BLaER1 (cell line): ENCODE measurements at regions not wholly inside any gene's neighbourhood (a gene's known extent, or its start where the extent isn't known, plus 50 kb on each side); places are given as distances from the start of the nearest gene placed in this dataset.

ENCODE experiments used
- H3K27ac ChIP-seq: shearing (Covaris generic); formaldehyde crosslinking; 2 replicates; pipeline ENCODE4 v1.8.1; 2022
- H3K27me3 ChIP-seq: shearing (Covaris generic); formaldehyde crosslinking; 2 replicates; pipeline ENCODE4 v1.8.1; 2022
- H3K36me3 ChIP-seq: shearing (Covaris generic); formaldehyde crosslinking; 2 replicates; pipeline ENCODE4 v1.8.1; 2022
- H3K4me1 ChIP-seq: shearing (Covaris generic); formaldehyde crosslinking; 2 replicates; pipeline ENCODE4 v1.8.1; 2022
- H3K4me2 ChIP-seq: shearing (Covaris generic); formaldehyde crosslinking; 2 replicates; pipeline ENCODE4 v1.8.1; 2022
- H3K4me3 ChIP-seq: shearing (Covaris generic); formaldehyde crosslinking; 2 replicates; pipeline ENCODE4 v1.8.1; 2022
- H3K9ac ChIP-seq: shearing (Covaris generic); formaldehyde crosslinking; 2 replicates; pipeline ENCODE4 v1.8.1; 2022
- H3K9me3 ChIP-seq: shearing (Covaris generic); formaldehyde crosslinking; 2 replicates; pipeline ENCODE4 v1.8.1; 2022
- H4K20me1 ChIP-seq: shearing (Covaris generic); formaldehyde crosslinking; 2 replicates; pipeline ENCODE4 v1.8.1; 2022
- Cebpa-rat ChIP-seq: shearing (Covaris generic); IDR thresholded peaks from 2 replicates; pipeline ENCODE4 v1.8.1; 2022

DNA sequence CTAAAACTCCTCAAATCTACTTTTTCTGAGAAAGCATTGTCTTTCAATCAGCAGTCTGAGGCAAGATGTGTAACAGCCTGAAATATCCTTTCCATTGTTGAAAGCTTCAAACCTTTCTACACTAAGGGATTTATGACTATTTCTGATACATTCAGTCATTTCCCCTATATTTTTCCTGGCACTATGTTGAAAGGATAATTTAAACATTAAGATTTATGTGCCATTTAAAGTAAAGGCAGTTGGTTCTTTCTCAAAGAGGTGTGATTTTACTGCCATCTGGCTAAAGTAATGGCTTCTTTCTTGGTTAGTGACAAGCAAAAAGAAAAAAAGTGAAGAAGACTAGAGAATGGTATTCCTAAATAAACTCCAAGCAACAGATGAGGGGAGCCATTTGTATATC, 249.6 kb upstream of the COL8A1 start:
- Histone ChIP-seq H3K36me3 (no peaks in the 10 kb centered on the region), H3K4me1 (no peaks in the 10 kb centered on the region), H3K9me3 (no peaks in the 10 kb centered on the region), H4K20me1 (no peaks in the 10 kb centered on the region), H3K4me2 (no peak overlapping the region), H3K9ac (no peak overlapping the region), H3K27me3 (no peaks in the 10 kb centered on the region), H3K4me3 (no peak overlapping the region), H3K27ac (no peak overlapping the region)
- TF ChIP-seq Cebpa-rat = no peak

- no peak overlapping the region for H3K4me2 ChIP-seq
- no peaks in the 10 kb centered on the region for H3K27me3 ChIP-seq
- H3K4me3 ChIP-seq = no peak overlapping the region
- no peaks in the 10 kb centered on the region for H3K36me3 ChIP-seq
- no peak for TF ChIP-seq Cebpa-rat
- no peak overlapping the region for H3K9ac ChIP-seq
- no peaks in the 10 kb centered on the region for H3K4me1 ChIP-seq
- no peaks in the 10 kb centered on the region for H4K20me1 ChIP-seq
- H3K27ac ChIP-seq = no peak overlapping the region
- H3K9me3 ChIP-seq = no peaks in the 10 kb centered on the region
These were observed 253.8 kb upstream of the COL8A1 start for GRCh38 chr3:99384596-99384995.

DNA sequence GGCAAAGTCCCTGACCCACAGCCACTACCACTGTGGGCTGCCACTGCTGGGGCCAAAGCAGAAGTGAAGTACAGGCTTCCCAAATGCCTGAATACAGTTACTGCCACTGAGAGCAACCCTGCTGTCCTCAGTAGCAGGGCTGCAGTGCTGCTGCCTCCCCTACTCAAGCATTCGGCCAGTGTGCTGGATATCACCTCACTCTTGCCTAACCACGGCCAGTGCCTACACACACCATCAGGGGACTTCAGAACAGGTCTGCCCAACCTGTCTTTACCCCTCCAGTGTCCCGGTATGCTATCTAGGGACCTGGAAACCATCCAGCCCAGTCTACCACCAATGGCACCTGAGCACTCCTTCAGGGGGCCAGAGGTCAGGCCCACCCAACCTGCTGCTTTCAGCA, 261.5 kb upstream of the COL8A1 start:
- H3K27ac ChIP-seq = no peak overlapping the region
- no peaks in the 10 kb centered on the region for H3K9me3 ChIP-seq
- no peaks in the 10 kb centered on the region for H3K27me3 ChIP-seq
- H3K4me3 ChIP-seq = no peak overlapping the region
- TF ChIP-seq Cebpa-rat = no peak
- no peak overlapping the region for H3K9ac ChIP-seq
- H3K36me3 ChIP-seq = no peaks in the 10 kb centered on the region
- H3K4me1 ChIP-seq = no peaks in the 10 kb centered on the region
- no peak overlapping the region for H3K4me2 ChIP-seq
- H4K20me1 ChIP-seq = no peaks in the 10 kb centered on the region

- Histone ChIP-seq H3K36me3 (no peaks in the 10 kb centered on the region), H3K4me1 (no peaks in the 10 kb centered on the region), H3K27ac (no peak overlapping the region), H3K27me3 (no peaks in the 10 kb centered on the region), H3K4me2 (no peak overlapping the region), H4K20me1 (no peaks in the 10 kb centered on the region), H3K9me3 (no peaks in the 10 kb centered on the region), H3K4me3 (no peak overlapping the region), H3K9ac (no peak overlapping the region)
- TF ChIP-seq Cebpa-rat = no peak
These were observed 264.6 kb upstream of the COL8A1 start for GRCh38 chr3:99373846-99374210.

DNA sequence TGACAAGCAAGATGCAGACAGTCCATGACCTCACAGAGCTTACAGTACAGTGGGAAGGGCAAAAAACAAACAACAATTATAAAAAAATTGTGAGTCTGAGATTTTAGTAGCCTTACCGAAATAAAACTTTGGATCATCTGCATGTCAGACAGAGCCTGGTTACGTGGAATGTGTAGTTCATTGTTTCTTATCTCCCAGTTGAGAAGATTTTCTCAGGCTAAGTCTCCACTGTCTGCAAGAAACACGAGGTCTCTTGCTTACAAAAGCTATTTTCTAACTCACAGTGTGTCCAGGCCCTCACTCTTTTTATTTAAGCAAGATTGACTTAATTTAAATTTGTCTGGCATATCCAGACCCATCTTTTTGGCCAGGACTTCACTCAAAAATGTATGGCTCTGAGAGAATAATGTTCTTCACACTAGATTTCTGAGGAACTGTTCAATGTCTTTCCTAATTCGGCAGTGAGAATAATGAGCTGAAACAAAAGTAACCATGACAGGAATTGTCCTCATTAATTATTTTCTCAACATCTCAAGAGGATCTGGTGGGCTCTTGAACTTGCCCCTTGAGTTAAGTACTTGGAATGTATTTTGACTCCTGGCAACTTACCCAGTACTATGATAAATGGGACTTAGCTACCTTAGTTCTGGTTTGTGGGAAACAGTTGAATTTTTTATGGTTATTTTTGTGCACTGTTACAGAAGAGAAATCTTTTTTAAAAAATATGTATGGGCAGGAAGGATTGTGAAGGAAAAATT, 265.1 kb upstream of the COL8A1 start:
- Histone ChIP-seq H3K27me3 (no peaks in the 10 kb centered on the region), H3K9ac (no peak overlapping the region), H4K20me1 (no peaks in the 10 kb centered on the region), H3K36me3 (no peaks in the 10 kb centered on the region), H3K27ac (no peak overlapping the region), H3K4me3 (no peak overlapping the region), H3K9me3 (no peaks in the 10 kb centered on the region), H3K4me2 (no peak overlapping the region), H3K4me1 (no peaks in the 10 kb centered on the region)
- no peak for TF ChIP-seq Cebpa-rat

GRCh38 chr3:99366663-99367429, 271.5 kb upstream of the COL8A1 start:
- no peaks in the 10 kb centered on the region for H3K27me3 ChIP-seq
- no peaks in the 10 kb centered on the region for H3K36me3 ChIP-seq
- no peak for TF ChIP-seq Cebpa-rat
- H3K4me2 ChIP-seq = no peak overlapping the region
- no peak overlapping the region for H3K4me3 ChIP-seq
- no peak overlapping the region for H3K27ac ChIP-seq
- H3K4me1 ChIP-seq = no peaks in the 10 kb centered on the region
- H3K9me3 ChIP-seq = no peaks in the 10 kb centered on the region
- H3K9ac ChIP-seq = no peak overlapping the region
- H4K20me1 ChIP-seq = no peaks in the 10 kb centered on the region

GRCh38 chr3:99365979-99366378, 272.4 kb upstream of the COL8A1 start:
- H3K36me3 ChIP-seq = no peaks in the 10 kb centered on the region
- H3K4me2 ChIP-seq = no peak overlapping the region
- H3K4me3 ChIP-seq = no peak overlapping the region
- H3K9me3 ChIP-seq = no peaks in the 10 kb centered on the region
- no peaks in the 10 kb centered on the region for H3K27me3 ChIP-seq
- H4K20me1 ChIP-seq = no peaks in the 10 kb centered on the region
- no peak for TF ChIP-seq Cebpa-rat
- H3K4me1 ChIP-seq = no peaks in the 10 kb centered on the region
- H3K27ac ChIP-seq = no peak overlapping the region
- no peak overlapping the region for H3K9ac ChIP-seq

DNA sequence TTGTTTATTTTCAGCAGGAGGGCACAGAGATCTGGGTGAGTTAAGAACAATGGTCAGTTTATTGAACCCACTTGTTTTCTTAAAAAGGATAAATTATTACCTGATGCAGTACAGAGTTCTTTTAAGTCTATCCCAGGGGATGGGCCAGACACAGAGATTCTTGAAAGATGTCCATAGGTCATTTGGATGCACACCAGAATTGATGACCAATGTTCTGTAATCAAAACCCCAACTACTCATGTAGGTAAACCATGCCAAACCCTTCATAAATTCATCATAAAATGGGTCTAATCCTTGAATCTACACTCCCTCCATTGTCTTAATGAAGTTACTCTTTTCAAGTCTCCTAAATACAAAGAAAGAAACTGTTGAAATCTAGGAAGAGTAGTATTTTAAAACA, 273.0 kb upstream of the COL8A1 start:
- Histone ChIP-seq H3K4me3 (no peak overlapping the region), H3K4me1 (no peaks in the 10 kb centered on the region), H3K36me3 (no peaks in the 10 kb centered on the region), H3K27me3 (no peaks in the 10 kb centered on the region), H3K27ac (no peak overlapping the region), H3K9ac (no peak overlapping the region), H3K9me3 (no peaks in the 10 kb centered on the region), H3K4me2 (no peak overlapping the region), H4K20me1 (no peaks in the 10 kb centered on the region)
- TF ChIP-seq Cebpa-rat = no peak

DNA sequence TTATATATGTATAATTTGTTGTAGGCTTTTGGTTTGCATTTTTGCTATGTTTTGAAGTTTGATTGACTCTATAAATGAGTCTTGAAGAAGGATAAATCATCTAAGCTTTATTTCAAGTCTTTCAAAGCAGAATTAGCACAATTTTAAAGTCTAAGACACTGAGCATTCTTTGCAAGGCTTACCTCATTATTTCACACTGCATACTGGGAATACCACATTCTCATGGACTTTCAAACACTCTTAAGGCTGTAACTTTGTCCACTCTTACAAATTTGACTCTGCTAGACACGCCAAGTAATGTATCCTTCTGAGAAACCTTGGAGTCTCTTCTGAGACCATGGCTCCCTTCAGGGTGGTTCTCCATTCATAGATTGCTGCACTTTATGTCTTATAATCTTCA, 281.3 kb upstream of the COL8A1 start:
- Histone ChIP-seq H4K20me1 (no peaks in the 10 kb centered on the region), H3K27me3 (no peaks in the 10 kb centered on the region), H3K9me3 (no peaks in the 10 kb centered on the region), H3K4me3 (no peak overlapping the region), H3K4me1 (peaks cover 5% of the 10 kb centered on the region; the same call in 1 of the 2 replicates), H3K4me2 (no peak overlapping the region), H3K36me3 (no peaks in the 10 kb centered on the region), H3K27ac (no peak overlapping the region), H3K9ac (no peak overlapping the region)
- TF ChIP-seq Cebpa-rat = no peak

DNA sequence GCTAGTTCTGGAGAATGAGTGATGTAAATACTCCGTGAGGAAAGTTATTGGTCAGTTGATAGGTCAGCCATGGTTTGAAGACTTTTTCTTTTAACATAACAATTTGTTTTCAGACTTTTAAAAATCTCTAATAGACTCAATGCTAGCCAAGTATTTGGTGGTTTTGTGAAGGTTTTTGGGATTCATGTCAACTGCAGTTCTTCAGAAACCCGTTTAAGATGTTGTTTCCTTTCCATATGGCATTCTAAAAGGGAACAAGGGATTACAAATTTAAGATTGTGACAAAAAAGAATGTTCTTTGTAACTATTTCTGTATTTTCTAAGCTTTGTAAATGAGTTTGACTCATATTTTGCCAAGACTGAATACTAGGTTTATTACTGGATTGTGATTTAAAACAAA, 281.7 kb upstream of the COL8A1 start:
- H3K36me3 ChIP-seq = no peaks in the 10 kb centered on the region
- no peak overlapping the region for H3K4me3 ChIP-seq
- peaks cover 5% of the 10 kb centered on the region; the same call in 1 of the 2 replicates for H3K4me1 ChIP-seq
- no peak overlapping the region for H3K27ac ChIP-seq
- H3K27me3 ChIP-seq = no peaks in the 10 kb centered on the region
- no peaks in the 10 kb centered on the region for H4K20me1 ChIP-seq
- no peaks in the 10 kb centered on the region for H3K9me3 ChIP-seq
- no peak overlapping the region for H3K4me2 ChIP-seq
- no peak for TF ChIP-seq Cebpa-rat
- no peak overlapping the region for H3K9ac ChIP-seq
